ENCODE measurements at regions not wholly inside any gene's neighbourhood (a gene's known extent, or its start where the extent isn't known, plus 50 kb on each side); places are given as distances from the start of the nearest gene placed in this dataset.

DNA sequence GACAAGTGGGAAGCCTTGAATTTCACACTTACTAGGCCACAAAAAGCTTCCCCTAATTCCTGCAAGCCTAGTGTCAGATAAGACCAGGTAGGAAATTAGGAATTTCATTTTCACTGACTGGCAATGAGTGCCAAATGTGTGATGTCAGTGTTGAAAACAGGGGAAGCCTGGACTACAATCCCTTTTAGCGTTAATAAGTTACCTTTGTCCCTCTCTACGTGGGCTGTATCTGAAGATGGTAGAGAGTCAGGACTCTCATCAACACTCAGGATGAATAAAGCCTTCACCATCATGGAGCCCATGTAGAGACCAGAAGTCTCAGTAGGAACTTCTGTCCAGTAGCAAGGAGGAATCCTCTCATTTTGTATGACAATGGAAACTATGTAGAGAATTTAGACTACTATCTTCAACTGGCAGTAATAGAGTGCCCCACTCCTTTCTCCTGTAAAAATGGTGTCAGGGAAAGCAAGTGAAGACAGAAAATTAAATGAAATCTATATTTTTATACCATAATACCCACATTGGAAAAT is 324.1 kb upstream of the KLHL1 start:
- Mint-ChIP-seq H3K27ac (ENCODE audit: unreplicated experiment) (no peak overlapping the region), H3K27me3 (ENCODE audit: low read depth) (no peaks in the 10 kb centered on the region)

DNA sequence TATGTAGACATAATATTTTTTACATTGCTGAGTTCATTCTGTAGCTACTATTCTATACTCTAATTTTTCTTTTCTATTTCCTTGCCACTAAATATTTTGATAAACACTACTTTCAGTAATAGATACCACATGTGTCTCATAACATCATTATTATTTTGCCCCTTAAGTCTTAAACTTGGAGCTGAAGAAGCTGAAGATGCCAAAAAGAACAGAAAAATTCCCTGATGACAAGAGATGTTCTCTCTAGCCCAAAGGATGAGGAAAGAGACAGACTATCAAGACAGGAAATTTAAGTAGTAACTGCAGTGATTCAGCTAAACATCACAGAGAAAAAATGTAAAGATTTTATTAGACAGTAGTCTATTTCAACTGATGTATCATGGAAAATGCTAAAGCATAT is 322.0 kb upstream of the KLHL1 start:
- Mint-ChIP-seq H3K4me3 (ENCODE audit: unreplicated experiment) (no peak overlapping the region), H3K27ac (ENCODE audit: unreplicated experiment) (no peak overlapping the region)

More for the DNA sequence above, 324.1 kb upstream of the KLHL1 start:
- TF ChIP-seq, protein P1, sequence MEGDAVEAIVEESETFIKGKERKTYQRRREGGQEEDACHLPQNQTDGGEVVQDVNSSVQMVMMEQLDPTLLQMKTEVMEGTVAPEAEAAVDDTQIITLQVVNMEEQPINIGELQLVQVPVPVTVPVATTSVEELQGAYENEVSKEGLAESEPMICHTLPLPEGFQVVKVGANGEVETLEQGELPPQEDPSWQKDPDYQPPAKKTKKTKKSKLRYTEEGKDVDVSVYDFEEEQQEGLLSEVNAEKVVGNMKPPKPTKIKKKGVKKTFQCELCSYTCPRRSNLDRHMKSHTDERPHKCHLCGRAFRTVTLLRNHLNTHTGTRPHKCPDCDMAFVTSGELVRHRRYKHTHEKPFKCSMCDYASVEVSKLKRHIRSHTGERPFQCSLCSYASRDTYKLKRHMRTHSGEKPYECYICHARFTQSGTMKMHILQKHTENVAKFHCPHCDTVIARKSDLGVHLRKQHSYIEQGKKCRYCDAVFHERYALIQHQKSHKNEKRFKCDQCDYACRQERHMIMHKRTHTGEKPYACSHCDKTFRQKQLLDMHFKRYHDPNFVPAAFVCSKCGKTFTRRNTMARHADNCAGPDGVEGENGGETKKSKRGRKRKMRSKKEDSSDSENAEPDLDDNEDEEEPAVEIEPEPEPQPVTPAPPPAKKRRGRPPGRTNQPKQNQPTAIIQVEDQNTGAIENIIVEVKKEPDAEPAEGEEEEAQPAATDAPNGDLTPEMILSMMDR (IDR thresholded peaks at IDR 0.05) = no peak
- Mint-ChIP-seq H3K4me1 (ENCODE audit: low read depth) (no peaks in the 10 kb centered on the region), H3K4me3 (ENCODE audit: unreplicated experiment) (no peak overlapping the region), H3K36me3 (ENCODE audit: low read depth) (no peaks in the 10 kb centered on the region), H3K9me3 (ENCODE audit: low read depth) (no peaks in the 10 kb centered on the region)
- no peak for DNase-seq (ENCODE audit: low spot score)

DNA sequence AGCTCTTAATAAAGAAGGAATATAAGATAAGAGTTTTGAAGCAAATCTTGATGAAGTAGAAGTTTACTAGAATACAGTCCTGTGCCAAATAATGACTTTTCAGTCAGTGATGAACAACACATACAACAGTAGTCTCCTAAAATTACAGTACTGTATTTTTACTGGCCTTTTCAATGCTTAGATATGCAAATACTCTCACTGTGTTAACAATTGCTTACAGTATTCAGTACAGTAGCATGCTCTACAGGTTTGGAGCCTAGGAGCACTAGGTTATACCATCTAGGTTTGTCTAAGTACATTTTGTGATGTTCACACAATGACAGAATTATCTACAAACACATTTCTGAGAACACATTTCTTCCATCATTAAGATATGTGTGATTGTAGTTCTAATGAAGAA is 316.7 kb upstream of the KLHL1 start:
- no peaks in the 10 kb centered on the region for H3K9me3 Mint-ChIP-seq (ENCODE audit: low read depth)
- no peak for DNase-seq (ENCODE audit: low spot score)
- no peaks in the 10 kb centered on the region for H3K4me1 Mint-ChIP-seq (ENCODE audit: low read depth)
- no peak overlapping the region for H3K4me3 Mint-ChIP-seq (ENCODE audit: unreplicated experiment)
- no peaks in the 10 kb centered on the region for H3K36me3 Mint-ChIP-seq (ENCODE audit: low read depth)
- H3K27ac Mint-ChIP-seq (ENCODE audit: unreplicated experiment) = no peak overlapping the region
- H3K27me3 Mint-ChIP-seq (ENCODE audit: low read depth) = peaks cover 4% of the 10 kb centered on the region
- TF ChIP-seq, protein P1 (IDR thresholded peaks at IDR 0.05) = no peak

More for the DNA sequence above, 322.0 kb upstream of the KLHL1 start:
- no peaks in the 10 kb centered on the region for H3K4me1 Mint-ChIP-seq (ENCODE audit: low read depth)
- H3K36me3 Mint-ChIP-seq (ENCODE audit: low read depth) = no peaks in the 10 kb centered on the region
- DNase-seq (ENCODE audit: low spot score) = no peak
- TF ChIP-seq, protein P1 (IDR thresholded peaks at IDR 0.05) = no peak
- H3K27me3 Mint-ChIP-seq (ENCODE audit: low read depth) = no peaks in the 10 kb centered on the region
- H3K9me3 Mint-ChIP-seq (ENCODE audit: low read depth) = no peaks in the 10 kb centered on the region

DNA sequence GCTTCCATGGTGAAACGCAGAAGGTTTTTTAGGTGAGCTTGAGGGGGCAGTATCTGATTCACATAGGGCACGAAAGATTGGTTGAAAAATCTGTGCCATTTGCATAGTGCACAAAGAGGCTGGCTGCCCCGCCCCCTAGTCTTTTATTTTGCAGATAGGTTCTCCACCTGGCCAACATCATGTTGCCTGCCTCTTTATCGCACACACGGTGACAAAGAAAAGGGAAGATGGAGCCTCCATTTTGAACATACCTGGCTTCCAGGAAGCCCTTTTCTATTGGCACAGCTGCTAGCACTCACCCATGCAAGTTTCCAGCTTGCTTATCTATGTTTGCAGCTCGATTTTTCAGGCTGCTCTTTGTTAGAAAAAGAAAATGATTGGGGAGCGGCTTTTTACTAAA is 316.2 kb upstream of the KLHL1 start:
- no peak for DNase-seq (ENCODE audit: low spot score)
- Mint-ChIP-seq H3K27ac (ENCODE audit: unreplicated experiment) (no peak overlapping the region), H3K4me3 (ENCODE audit: unreplicated experiment) (no peak overlapping the region), H3K9me3 (ENCODE audit: low read depth) (no peaks in the 10 kb centered on the region), H3K36me3 (ENCODE audit: low read depth) (no peaks in the 10 kb centered on the region), H3K27me3 (ENCODE audit: low read depth) (peaks cover 4% of the 10 kb centered on the region), H3K4me1 (ENCODE audit: low read depth) (no peaks in the 10 kb centered on the region)
- TF ChIP-seq, protein P1 (IDR thresholded peaks at IDR 0.05) = no peak

DNA sequence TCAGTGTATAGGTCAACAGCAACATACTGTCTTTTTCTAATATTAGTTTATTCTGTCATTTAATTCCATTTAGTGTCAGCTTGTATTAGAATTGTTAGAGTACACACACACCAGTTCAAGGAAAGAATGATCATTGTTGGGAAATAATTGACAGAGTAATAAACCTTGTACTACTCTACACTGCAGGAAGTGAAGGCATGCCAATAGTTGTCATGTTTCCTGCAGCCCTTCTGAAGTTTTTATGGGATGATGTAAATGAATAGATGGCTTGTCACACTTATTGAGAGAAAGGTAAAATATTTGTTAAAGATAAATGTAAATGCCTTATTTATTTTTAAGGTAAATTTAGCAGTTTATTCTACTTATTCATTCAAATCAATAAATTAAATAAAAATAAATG is 306.9 kb upstream of the KLHL1 start:
- no peak for DNase-seq (ENCODE audit: low spot score)
- H3K27ac Mint-ChIP-seq (ENCODE audit: unreplicated experiment) = no peak overlapping the region
- peaks cover 2% of the 10 kb centered on the region for H3K27me3 Mint-ChIP-seq (ENCODE audit: low read depth)
- TF ChIP-seq, protein P1 (IDR thresholded peaks at IDR 0.05) = no peak
- peaks cover 3% of the 10 kb centered on the region for H3K9me3 Mint-ChIP-seq (ENCODE audit: low read depth)
- H3K4me3 Mint-ChIP-seq (ENCODE audit: unreplicated experiment) = no peak overlapping the region
- H3K36me3 Mint-ChIP-seq (ENCODE audit: low read depth) = no peaks in the 10 kb centered on the region
- no peaks in the 10 kb centered on the region for H3K4me1 Mint-ChIP-seq (ENCODE audit: low read depth)
